ENCODE measurements at regions not wholly inside any gene's neighbourhood (a gene's known extent, or its start where the extent isn't known, plus 50 kb on each side); places are given as distances from the start of the nearest gene placed in this dataset.

GRCh38 chr20:52789716-52790115 is 182.4 kb upstream of the TSHZ2 start:
- POLR2A ChIA-PET = no interaction called here
- TF ChIP-seq, protein P1, sequence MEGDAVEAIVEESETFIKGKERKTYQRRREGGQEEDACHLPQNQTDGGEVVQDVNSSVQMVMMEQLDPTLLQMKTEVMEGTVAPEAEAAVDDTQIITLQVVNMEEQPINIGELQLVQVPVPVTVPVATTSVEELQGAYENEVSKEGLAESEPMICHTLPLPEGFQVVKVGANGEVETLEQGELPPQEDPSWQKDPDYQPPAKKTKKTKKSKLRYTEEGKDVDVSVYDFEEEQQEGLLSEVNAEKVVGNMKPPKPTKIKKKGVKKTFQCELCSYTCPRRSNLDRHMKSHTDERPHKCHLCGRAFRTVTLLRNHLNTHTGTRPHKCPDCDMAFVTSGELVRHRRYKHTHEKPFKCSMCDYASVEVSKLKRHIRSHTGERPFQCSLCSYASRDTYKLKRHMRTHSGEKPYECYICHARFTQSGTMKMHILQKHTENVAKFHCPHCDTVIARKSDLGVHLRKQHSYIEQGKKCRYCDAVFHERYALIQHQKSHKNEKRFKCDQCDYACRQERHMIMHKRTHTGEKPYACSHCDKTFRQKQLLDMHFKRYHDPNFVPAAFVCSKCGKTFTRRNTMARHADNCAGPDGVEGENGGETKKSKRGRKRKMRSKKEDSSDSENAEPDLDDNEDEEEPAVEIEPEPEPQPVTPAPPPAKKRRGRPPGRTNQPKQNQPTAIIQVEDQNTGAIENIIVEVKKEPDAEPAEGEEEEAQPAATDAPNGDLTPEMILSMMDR (IDR thresholded peaks at IDR 0.05; ENCODE audit: insufficient read depth in 1 of 2, low read depth in 1 of 2, low read length in 1 of 2, severe bottlenecking in 1 of 2, unreplicated experiment in 1 of 2) = no peak

GRCh38 chr20:52787962-52788361 is 184.2 kb upstream of the TSHZ2 start:
- ChIA-PET CTCF (no interaction called here), POLR2A (no interaction called here)
- Histone ChIP-seq H3K9me3 (no peaks in the 10 kb centered on the region), H3K4me1 (no peaks in the 10 kb centered on the region), H3K36me3 (ENCODE audit: control insufficient read depth, insufficient read depth, low read length) (no peaks in the 10 kb centered on the region), H3K4me3 (ENCODE audit: low read depth, low read length) (no peak overlapping the region), H3K27me3 (replicated peaks; ENCODE audit: control insufficient read depth, insufficient read depth, low read length) (no peaks in the 10 kb centered on the region)
- intact Hi-C loops (cut with micrococcal nuclease; ENCODE audit: unreplicated experiment) = no loop called here
- H3K4me3 Mint-ChIP-seq (ENCODE audit: unreplicated experiment) = no peak overlapping the region
- BruUV-seq (replicated peaks) = no TSS peak
- TF ChIP-seq, protein P1 (IDR thresholded peaks at IDR 0.05; ENCODE audit: insufficient read depth in 1 of 2, low read depth in 1 of 2, low read length in 1 of 2, severe bottlenecking in 1 of 2, unreplicated experiment in 1 of 2) = no peak
- no peak overlapping the region for H3K27ac Mint-ChIP-seq (ENCODE audit: unreplicated experiment)
- DNase-seq = no peak
- H3K4me1 Mint-ChIP-seq (ENCODE audit: low read depth, unreplicated experiment) = no peaks in the 10 kb centered on the region
- peaks cover 11% of the 10 kb centered on the region for H3K27me3 Mint-ChIP-seq (ENCODE audit: insufficient read depth, unreplicated experiment)
- no peaks in the 10 kb centered on the region for H3K9me3 Mint-ChIP-seq (ENCODE audit: unreplicated experiment)
- H3K36me3 Mint-ChIP-seq (ENCODE audit: insufficient read depth, unreplicated experiment) = no peaks in the 10 kb centered on the region

More at GRCh38 chr20:52789716-52790115, 182.4 kb upstream of the TSHZ2 start:
- intact Hi-C loops (cut with micrococcal nuclease; ENCODE audit: unreplicated experiment) = no loop called here
- Histone ChIP-seq H3K27me3 (replicated peaks; ENCODE audit: control insufficient read depth, insufficient read depth, low read length) (no peaks in the 10 kb centered on the region), H3K9me3 (no peaks in the 10 kb centered on the region), H3K4me1 (no peaks in the 10 kb centered on the region), H3K36me3 (ENCODE audit: control insufficient read depth, insufficient read depth, low read length) (no peaks in the 10 kb centered on the region), H3K4me3 (ENCODE audit: low read depth, low read length) (no peak overlapping the region)
- CTCF ChIA-PET = no interaction called here
- Mint-ChIP-seq H3K4me3 (ENCODE audit: unreplicated experiment) (no peak overlapping the region), H3K9me3 (ENCODE audit: unreplicated experiment) (no peaks in the 10 kb centered on the region), H3K27ac (ENCODE audit: unreplicated experiment) (no peak overlapping the region), H3K27me3 (ENCODE audit: insufficient read depth, unreplicated experiment) (peaks cover 11% of the 10 kb centered on the region), H3K36me3 (ENCODE audit: insufficient read depth, unreplicated experiment) (no peaks in the 10 kb centered on the region), H3K4me1 (ENCODE audit: low read depth, unreplicated experiment) (no peaks in the 10 kb centered on the region)
- BruUV-seq (replicated peaks) = no TSS peak
- no peak for DNase-seq

GRCh38 chr20:52787216-52787615 is 184.9 kb upstream of the TSHZ2 start:
- Histone ChIP-seq H3K4me1 (no peaks in the 10 kb centered on the region), H3K27me3 (replicated peaks; ENCODE audit: control insufficient read depth, insufficient read depth, low read length) (no peaks in the 10 kb centered on the region), H3K4me3 (ENCODE audit: low read depth, low read length) (no peak overlapping the region), H3K36me3 (ENCODE audit: control insufficient read depth, insufficient read depth, low read length) (no peaks in the 10 kb centered on the region), H3K9me3 (no peaks in the 10 kb centered on the region)
- H3K9me3 Mint-ChIP-seq (ENCODE audit: unreplicated experiment) = no peaks in the 10 kb centered on the region
- intact Hi-C loops (cut with micrococcal nuclease; ENCODE audit: unreplicated experiment) = no loop called here
- no peak overlapping the region for H3K27ac Mint-ChIP-seq (ENCODE audit: unreplicated experiment)
- H3K4me1 Mint-ChIP-seq (ENCODE audit: low read depth, unreplicated experiment) = no peaks in the 10 kb centered on the region
- H3K36me3 Mint-ChIP-seq (ENCODE audit: insufficient read depth, unreplicated experiment) = no peaks in the 10 kb centered on the region
- ChIA-PET POLR2A (no interaction called here), CTCF (no interaction called here)
- H3K4me3 Mint-ChIP-seq (ENCODE audit: unreplicated experiment) = no peak overlapping the region
- BruUV-seq (replicated peaks) = no TSS peak
- TF ChIP-seq, protein P1 (IDR thresholded peaks at IDR 0.05; ENCODE audit: insufficient read depth in 1 of 2, low read depth in 1 of 2, low read length in 1 of 2, severe bottlenecking in 1 of 2, unreplicated experiment in 1 of 2) = no peak
- peaks cover 13% of the 10 kb centered on the region for H3K27me3 Mint-ChIP-seq (ENCODE audit: insufficient read depth, unreplicated experiment)
- no peak for DNase-seq
